ENCODE measurements at regions not wholly inside any gene's neighbourhood (a gene's known extent, or its start where the extent isn't known, plus 50 kb on each side); places are given as distances from the start of the nearest gene placed in this dataset.
A peak's percentile ranks its signal among the peaks of the same experiment; 100 is the strongest.

GRCh38 chr11:15607361-15608036 lies 492.8 kb downstream of the INSC start:
- Histone ChIP-seq H3K27me3 (ENCODE audit: insufficient read depth) (no peaks in the 10 kb centered on the region), H3K4me1 (ENCODE audit: insufficient read depth) (peaks cover 23% of the 10 kb centered on the region), H3K79me2 (replicated peaks; ENCODE audit: insufficient read depth) (no peaks in the 10 kb centered on the region), H3K9me2 (ENCODE audit: insufficient read depth) (peaks cover 26% of the 10 kb centered on the region), H3F3A (replicated peaks; ENCODE audit: low read depth) (no peaks in the 10 kb centered on the region), H3K36me3 (ENCODE audit: insufficient read depth) (no peaks in the 10 kb centered on the region), H3K4me3 (no peak overlapping the region), H4K20me1 (replicated peaks; ENCODE audit: insufficient read depth) (no peaks in the 10 kb centered on the region), H3K27ac (ENCODE audit: low read depth) (no peak overlapping the region), H3K4me2 (peak overlapping the region; percentile 31), H2AFZ (no peak overlapping the region)
- Mint-ChIP-seq H3K9me3 (no peaks in the 10 kb centered on the region), H3K36me3 (ENCODE audit: low read depth) (no peaks in the 10 kb centered on the region; the same call in 2 of the 3 replicates), H3K27me3 (ENCODE audit: insufficient read depth, low read depth, poor library complexity) (peaks cover 1% of the 10 kb centered on the region), H3K27ac (no peak overlapping the region), H3K4me1 (peaks cover 21% of the 10 kb centered on the region), H3K4me3 (no peak overlapping the region)
- DNase-seq (ENCODE audit: low spot score) (peak; percentile 29), ATAC-seq (peak; percentile 82)
- TF ChIP-seq JUNB (IDR thresholded peaks at IDR 0.05; ENCODE audit: unreplicated experiment) (no peak), ETS1 (IDR thresholded peaks at IDR 0.05) (no peak), NANOG (IDR thresholded peaks at IDR 0.05; ENCODE audit: borderline replicate concordance) (no peak), ZNF462 (CRISPR knock-in tag; IDR thresholded peaks at IDR 0.05) (no peak), EZH2 (IDR thresholded peaks at IDR 0.05; ENCODE audit: low read depth, unreplicated experiment) (no peak)
